Mesenchymal stem cell (in vitro differentiated cells and primary cell): ENCODE measurements at regions not wholly inside any gene's neighbourhood (a gene's known extent, or its start where the extent isn't known, plus 50 kb on each side); places are given as distances from the start of the nearest gene placed in this dataset.

Source experiments
- DNase-seq: peaks from one replicate; pipeline ENCODE4 v3.0.0-alpha.2; 2013
- H2AFZ ChIP-seq: one replicate; pipeline ENCODE4 v1.6.1; 2013; ENCODE audit warnings: low read depth, mild to moderate bottlenecking, control low read depth, inconsistent platforms, low read length, moderate library complexity
- H2AK5ac ChIP-seq: 2 replicates; pipeline ENCODE4 v1.6.1; 2013; ENCODE audit warnings: low read length, moderate library complexity, mild to moderate bottlenecking, inconsistent platforms; ENCODE audit not compliant: severe bottlenecking
- H2BK120ac ChIP-seq: one replicate; pipeline ENCODE4 v1.6.1; 2013; ENCODE audit warnings: low read depth, mild to moderate bottlenecking, inconsistent platforms, low read length, moderate library complexity
- H2BK12ac ChIP-seq, 2 experiments: one replicate each; pipeline ENCODE4 v1.6.1; 2013; ENCODE audit warnings: inconsistent platforms in 2 of 2, low read length in 2 of 2, mild to moderate bottlenecking in 2 of 2, moderate library complexity in 2 of 2, control low read depth in 1 of 2
- H2BK15ac ChIP-seq: one replicate; pipeline ENCODE4 v1.6.1; 2013; ENCODE audit warnings: mild to moderate bottlenecking, low read depth, inconsistent platforms; ENCODE audit not compliant: poor library complexity, severe bottlenecking
- H2BK5ac ChIP-seq: 2 replicates; pipeline ENCODE4 v1.6.1; 2013; ENCODE audit warnings: low read depth, mild to moderate bottlenecking, low read length, control low read depth, inconsistent platforms; ENCODE audit not compliant: poor library complexity, severe bottlenecking
- H3K14ac ChIP-seq, 2 experiments: one replicate each; pipeline ENCODE4 v1.6.1; 2013; ENCODE audit warnings: inconsistent platforms in 2 of 2, low read length in 2 of 2, control low read depth in 1 of 2, mild to moderate bottlenecking in 1 of 2, moderate library complexity in 1 of 2
- H3K18ac ChIP-seq, 2 experiments: one replicate each; pipeline ENCODE4 v1.6.1; 2013; ENCODE audit warnings: inconsistent platforms in 2 of 2, low read length in 2 of 2, control low read depth in 1 of 2, low read depth in 1 of 2, mild to moderate bottlenecking in 1 of 2
- H3K23ac ChIP-seq, 2 experiments: one replicate each; pipeline ENCODE4 v1.6.1; 2013; ENCODE audit warnings: inconsistent platforms in 2 of 2, low read length in 2 of 2, mild to moderate bottlenecking in 2 of 2, moderate library complexity in 2 of 2, control low read depth in 1 of 2
- H3K27ac ChIP-seq: 2 replicates; pipeline ENCODE4 v1.5.1; 2013; ENCODE audit warnings: mild to moderate bottlenecking, moderate library complexity, low read length, control low read depth, inconsistent platforms; ENCODE audit not compliant: poor library complexity, severe bottlenecking
- H3K27me3 ChIP-seq, 2 experiments: 2 replicates each; pipeline versions ENCODE4 v1.6.1 to v1.7.0; 2013; ENCODE audit warnings: low read length in 2 of 2, mild to moderate bottlenecking in 2 of 2, moderate library complexity in 2 of 2, control low read depth in 1 of 2, inconsistent platforms in 1 of 2; ENCODE audit not compliant: control insufficient read depth in 1 of 2, insufficient read depth in 1 of 2
- H3K36me3 ChIP-seq, 2 experiments: 2 replicates each; pipeline versions ENCODE4 v1.6.1 to v1.7.0; 2013; ENCODE audit warnings: low read length in 2 of 2, control low read depth in 1 of 2, inconsistent platforms in 1 of 2, low read depth in 1 of 2, mild to moderate bottlenecking in 1 of 2; ENCODE audit not compliant: insufficient read depth in 2 of 2, control insufficient read depth in 1 of 2
- H3K4ac ChIP-seq, 2 experiments: one replicate each; pipeline ENCODE4 v1.6.1; 2013; ENCODE audit warnings: inconsistent platforms in 2 of 2, low read length in 2 of 2, mild to moderate bottlenecking in 2 of 2, moderate library complexity in 2 of 2, control low read depth in 1 of 2, low read depth in 1 of 2
- H3K4me1 ChIP-seq: 2 replicates; pipeline ENCODE4 v1.6.1; 2013; ENCODE audit warnings: low read depth, low read length, control low read depth; ENCODE audit not compliant: control insufficient read depth, insufficient read depth
- H3K4me2 ChIP-seq: 2 replicates; pipeline ENCODE4 v1.6.1; 2013; ENCODE audit warnings: low read length, mild to moderate bottlenecking, inconsistent platforms; ENCODE audit not compliant: poor library complexity, severe bottlenecking
- H3K4me3 ChIP-seq, 2 experiments: 2 replicates each; pipeline versions ENCODE4 v1.5.1 to v1.7.0; 2013; ENCODE audit warnings: low read length in 2 of 2, mild to moderate bottlenecking in 2 of 2, control low read depth in 1 of 2, low read depth in 1 of 2; ENCODE audit not compliant: insufficient read depth in 1 of 2
- H3K79me1 ChIP-seq: replicated peaks from 2 replicates; pipeline ENCODE4 v1.6.1; 2013; ENCODE audit warnings: mild to moderate bottlenecking, control low read depth, low read length, inconsistent platforms; ENCODE audit not compliant: poor library complexity, severe bottlenecking
- H3K9ac ChIP-seq: 2 replicates; pipeline ENCODE4 v1.7.0; 2013; ENCODE audit warnings: mild to moderate bottlenecking, low read length, moderate library complexity
- H3K9me3 ChIP-seq: 2 replicates; pipeline ENCODE4 v1.7.0; 2013; ENCODE audit warnings: mild to moderate bottlenecking, low read length; ENCODE audit not compliant: control insufficient read depth
- H4K8ac ChIP-seq: one replicate; pipeline ENCODE4 v1.6.1; 2013; ENCODE audit warnings: inconsistent platforms, mild to moderate bottlenecking, low read length, moderate library complexity
- H4K91ac ChIP-seq: one replicate; pipeline ENCODE4 v1.6.1; 2013; ENCODE audit warnings: mild to moderate bottlenecking, low read length, inconsistent platforms
- WGBS: methylation state at CpG from one replicate; pipeline ENCODE4 v1.1.7; 2013; ENCODE audit warnings: mixed read lengths; 5-methylcytosine and 5-hydroxymethylcytosine counted together

GRCh38 chr2:22126106-22126505 lies 1002.3 kb downstream of the TDRD15 start:
- no peak overlapping the region for H2BK120ac ChIP-seq
- H3K4me2 ChIP-seq, result no peak overlapping the region
- DNase-seq, result no peak
- H3K27me3 ChIP-seq, result no peaks in the 10 kb centered on the region
- H3K4me3 ChIP-seq, result no peak overlapping the region
- 94% methylated on average over 5 of the region's 5 CpGs for WGBS
- H3K4ac ChIP-seq, result no peak overlapping the region
- H3K14ac ChIP-seq, result no peak overlapping the region
- H3K9me3 ChIP-seq, result peaks cover 11% of the 10 kb centered on the region
- H2AK5ac ChIP-seq, result no peak overlapping the region
- H4K8ac ChIP-seq, result no peak overlapping the region
- H4K91ac ChIP-seq, result no peak overlapping the region
- H2AFZ ChIP-seq, result no peak overlapping the region
- H2BK15ac ChIP-seq, result no peak overlapping the region
- H3K79me1 ChIP-seq, result no peaks in the 10 kb centered on the region
- H3K9ac ChIP-seq, result no peak overlapping the region
- no peak overlapping the region for H3K18ac ChIP-seq
- no peak overlapping the region for H2BK12ac ChIP-seq
- no peak overlapping the region for H3K27ac ChIP-seq
- H2BK5ac ChIP-seq, result no peak overlapping the region
- H3K23ac ChIP-seq, result no peak overlapping the region
- H3K4me1 ChIP-seq, result no peaks in the 10 kb centered on the region
- no peaks in the 10 kb centered on the region for H3K36me3 ChIP-seq

GRCh38 chr2:22126978-22127377 lies 1003.2 kb downstream of the TDRD15 start:
- Histone ChIP-seq H3K4me1 (no peaks in the 10 kb centered on the region), H3K9me3 (peaks cover 11% of the 10 kb centered on the region), H3K27me3 (no peaks in the 10 kb centered on the region), H3K79me1 (no peaks in the 10 kb centered on the region), H2BK120ac (no peak overlapping the region), H3K18ac (no peak overlapping the region), H2AK5ac (no peak overlapping the region), H2AFZ (no peak overlapping the region), H4K91ac (no peak overlapping the region), H3K4ac (no peak overlapping the region), H2BK5ac (no peak overlapping the region), H2BK12ac (no peak overlapping the region), H3K4me3 (no peak overlapping the region), H3K36me3 (no peaks in the 10 kb centered on the region), H3K23ac (no peak overlapping the region), H3K9ac (no peak overlapping the region), H3K27ac (no peak overlapping the region), H3K14ac (no peak overlapping the region), H3K4me2 (no peak overlapping the region), H2BK15ac (no peak overlapping the region), H4K8ac (no peak overlapping the region)
- DNase-seq, result no peak

- WGBS, result 59% methylated on average over 4 of the region's 4 CpGs
- Histone ChIP-seq H3K36me3 (no peaks in the 10 kb centered on the region), H3K27me3 (no peaks in the 10 kb centered on the region), H2BK15ac (no peak overlapping the region), H4K8ac (no peak overlapping the region), H3K9ac (no peak overlapping the region), H3K23ac (no peak overlapping the region), H4K91ac (no peak overlapping the region), H3K4me3 (no peak overlapping the region), H2BK5ac (no peak overlapping the region), H2AFZ (no peak overlapping the region), H3K9me3 (no peaks in the 10 kb centered on the region), H3K27ac (no peak overlapping the region), H2BK120ac (no peak overlapping the region), H3K18ac (no peak overlapping the region), H3K4me2 (no peak overlapping the region), H2BK12ac (no peak overlapping the region), H3K79me1 (no peaks in the 10 kb centered on the region), H2AK5ac (no peak overlapping the region), H3K14ac (no peak overlapping the region), H3K4me1 (no peaks in the 10 kb centered on the region), H3K4ac (no peak overlapping the region)
- DNase-seq, result no peak
Measured at GRCh38 chr2:22134421-22134820, 1010.7 kb downstream of the TDRD15 start.

- Histone ChIP-seq H3K27ac (no peak overlapping the region), H2BK12ac (no peak overlapping the region), H2AK5ac (no peak overlapping the region), H3K36me3 (no peaks in the 10 kb centered on the region), H3K4me3 (no peak overlapping the region), H2BK15ac (no peak overlapping the region), H3K9me3 (no peaks in the 10 kb centered on the region), H3K23ac (no peak overlapping the region), H3K9ac (no peak overlapping the region), H4K91ac (no peak overlapping the region), H3K79me1 (no peaks in the 10 kb centered on the region), H2AFZ (no peak overlapping the region), H2BK5ac (no peak overlapping the region), H2BK120ac (no peak overlapping the region), H3K18ac (no peak overlapping the region), H3K14ac (no peak overlapping the region), H3K27me3 (no peaks in the 10 kb centered on the region), H3K4me1 (no peaks in the 10 kb centered on the region), H4K8ac (no peak overlapping the region), H3K4ac (no peak overlapping the region), H3K4me2 (no peak overlapping the region)
- DNase-seq, result no peak
- 90% methylated on average over 3 of the region's 4 CpGs for WGBS
Measured at GRCh38 chr2:22136446-22136845, 1012.7 kb downstream of the TDRD15 start.
